CD14-positive monocyte (primary cell): ENCODE measurements at regions not wholly inside any gene's neighbourhood (a gene's known extent, or its start where the extent isn't known, plus 50 kb on each side); places are given as distances from the start of the nearest gene placed in this dataset.

Experiments
- DNase-seq, 3 donors: peaks; one replicate each; pipeline ENCODE4 v3.0.0-alpha.2; 2011 to 2022
- H2AFZ ChIP-seq: 2 replicates; pipeline ENCODE4 v1.6.0; 2012; ENCODE audit warnings: mild to moderate bottlenecking, low read depth, low read length, inconsistent platforms; ENCODE audit not compliant: insufficient read depth, poor library complexity, severe bottlenecking
- H3K27ac ChIP-seq, 2 donors: 1 replicate in 1 of 2; 2 replicates in 1 of 2; pipeline ENCODE4 v1.5.1; 2012 to 2013; ENCODE audit warnings: low read length in 2 of 2, control low read depth in 1 of 2, inconsistent platforms in 1 of 2, low read depth in 1 of 2, mild to moderate bottlenecking in 1 of 2
- H3K27me3 ChIP-seq, 2 donors: one replicate each; pipeline versions ENCODE4 v1.6.0 to v1.6.1; 2011 to 2013; ENCODE audit warnings: low read length in 2 of 2; ENCODE audit not compliant: control insufficient read depth in 2 of 2, insufficient read depth in 2 of 2
- H3K36me3 ChIP-seq, 2 donors: replicated peaks in 1 of 2; 1 replicate in 1 of 2; 2 replicates in 1 of 2; pipeline versions ENCODE4 v1.5.1 to v1.6.1; 2012 to 2013; ENCODE audit warnings: low read length in 2 of 2, control low read depth in 1 of 2, inconsistent platforms in 1 of 2, mild to moderate bottlenecking in 1 of 2; ENCODE audit not compliant: insufficient read depth in 2 of 2, control insufficient read depth in 1 of 2
- H3K4me1 ChIP-seq, 2 donors: 1 replicate in 1 of 2; 2 replicates in 1 of 2; pipeline versions ENCODE4 v1.5.1 to v1.6.1; 2012 to 2013; ENCODE audit warnings: low read length in 2 of 2, control low read depth in 1 of 2, inconsistent platforms in 1 of 2, mild to moderate bottlenecking in 1 of 2, moderate library complexity in 1 of 2; ENCODE audit not compliant: insufficient read depth in 2 of 2, control insufficient read depth in 1 of 2
- H3K4me2 ChIP-seq: replicated peaks from 2 replicates; pipeline ENCODE3; 2012; ENCODE audit warnings: low read length, moderate library complexity, mild to moderate bottlenecking; ENCODE audit not compliant: poor library complexity, severe bottlenecking; ENCODE audit errors: extremely low read depth
- H3K4me3 ChIP-seq, 3 experiments: fragments of 200-600 bp in 1 of 3; sonication (generic) in 1 of 3; replicated peaks in 1 of 3; 1 replicate in 2 of 3; 2 replicates in 1 of 3; pipeline ENCODE4 v1.5.1; 2011 to 2013; ENCODE audit warnings: low read length in 3 of 3, mild to moderate bottlenecking in 3 of 3, control low read depth in 2 of 3, low read depth in 2 of 3, inconsistent platforms in 1 of 3, moderate library complexity in 1 of 3
- H3K79me2 ChIP-seq: 2 replicates; pipeline ENCODE4 v1.6.0; 2012; ENCODE audit warnings: mild to moderate bottlenecking, control low read depth, inconsistent platforms, low read length, moderate library complexity; ENCODE audit not compliant: insufficient read depth
- H3K9ac ChIP-seq: 2 replicates; pipeline ENCODE4 v1.6.0; 2017; ENCODE audit warnings: low read length, mild to moderate bottlenecking; ENCODE audit not compliant: insufficient read depth, poor library complexity, severe bottlenecking
- H3K9me3 ChIP-seq, 2 donors: replicated peaks in 1 of 2; 1 replicate in 1 of 2; 2 replicates in 1 of 2; pipeline versions ENCODE4 v1.5.1 to v1.6.1; 2012 to 2013; ENCODE audit warnings: low read length in 2 of 2, control low read depth in 1 of 2; ENCODE audit not compliant: control insufficient read depth in 1 of 2, insufficient read depth in 1 of 2
- H4K20me1 ChIP-seq: 2 replicates; pipeline ENCODE4 v1.6.0; 2012; ENCODE audit warnings: mild to moderate bottlenecking, low read length, control low read depth, moderate library complexity; ENCODE audit not compliant: insufficient read depth
- H3K27ac Mint-ChIP-seq, 7 donors: one replicate each; pipeline ENCODE4 v1.8.0; 2020; ENCODE audit warnings: mild to moderate bottlenecking in 7 of 7, mixed read lengths in 7 of 7, moderate library complexity in 6 of 7, inconsistent platforms in 2 of 7
- H3K27me3 Mint-ChIP-seq, 3 donors: one replicate each; pipeline ENCODE4 v1.8.0; 2021 to 2022; ENCODE audit warnings: low read depth in 3 of 3, mild to moderate bottlenecking in 3 of 3, mixed read lengths in 3 of 3, moderate library complexity in 3 of 3, inconsistent platforms in 1 of 3
- H3K36me3 Mint-ChIP-seq, 2 donors: one replicate each; pipeline ENCODE4 v1.8.0; 2020; ENCODE audit warnings: mixed read lengths in 2 of 2, inconsistent platforms in 1 of 2, mild to moderate bottlenecking in 1 of 2
- H3K4me1 Mint-ChIP-seq: one replicate; pipeline ENCODE4 v1.8.0; 2020; ENCODE audit warnings: mild to moderate bottlenecking, mixed read lengths
- H3K4me3 Mint-ChIP-seq, 2 donors: one replicate each; pipeline ENCODE4 v1.8.0; 2020; ENCODE audit warnings: mild to moderate bottlenecking in 2 of 2, mixed read lengths in 2 of 2, moderate library complexity in 1 of 2
- H3K9me3 Mint-ChIP-seq, 7 donors: one replicate each; pipeline ENCODE4 v1.8.0; 2020 to 2022; ENCODE audit warnings: mixed read lengths in 7 of 7, mild to moderate bottlenecking in 6 of 7, moderate library complexity in 6 of 7, inconsistent platforms in 2 of 7
- WGBS: methylation state at CpG from one replicate; pipeline ENCODE4 v1.1.5; 2013; ENCODE audit warnings: missing lambda C conversion rate; ENCODE audit not compliant: insufficient coverage; 5-methylcytosine and 5-hydroxymethylcytosine counted together
- intact Hi-C, 2 donors: fragments of 100-400 bp; cut with micrococcal nuclease; formaldehyde crosslinking; loops; one replicate each; pipeline versions ENCODE4 v1.15.0 to v1.15.1; 2023
- TF ChIP-seq, protein P1 (sequence below): fragments of 200-600 bp; IDR thresholded peaks from one replicate; pipeline ENCODE4 v1.8.0; 2022; ENCODE audit warnings: antibody characterized with exemption, mild to moderate bottlenecking

GRCh38 chr15:95737060-95737459 lies 593.4 kb upstream of the NR2F2 start:
- Histone ChIP-seq H3K9me3 (peaks cover 0 to 3% of the 10 kb centered on the region in 2 donors), H3K79me2 (no peaks in the 10 kb centered on the region), H3K27me3 (no peaks in the 10 kb centered on the region), H3K36me3 (no peaks in the 10 kb centered on the region), H3K4me2 (no peak overlapping the region), H4K20me1 (no peaks in the 10 kb centered on the region), H3K4me1 (no peaks in the 10 kb centered on the region), H2AFZ (no peak overlapping the region), H3K27ac (no peak overlapping the region), H3K4me3 (no peak overlapping the region), H3K9ac (no peak overlapping the region)
- 86% methylated on average over 1 of the region's 3 CpGs for WGBS
- Mint-ChIP-seq H3K4me3 (no peak overlapping the region), H3K27ac (no peak overlapping the region), H3K9me3 (peaks cover 1 to 11% (median 8%) of the 10 kb centered on the region in 7 donors), H3K4me1 (no peaks in the 10 kb centered on the region), H3K27me3 (peaks cover 0 to 2% (median 0%) of the 10 kb centered on the region in 3 donors), H3K36me3 (no peaks in the 10 kb centered on the region)
- intact Hi-C loops = no loop called here
- no peak for DNase-seq
- TF ChIP-seq, protein P1, sequence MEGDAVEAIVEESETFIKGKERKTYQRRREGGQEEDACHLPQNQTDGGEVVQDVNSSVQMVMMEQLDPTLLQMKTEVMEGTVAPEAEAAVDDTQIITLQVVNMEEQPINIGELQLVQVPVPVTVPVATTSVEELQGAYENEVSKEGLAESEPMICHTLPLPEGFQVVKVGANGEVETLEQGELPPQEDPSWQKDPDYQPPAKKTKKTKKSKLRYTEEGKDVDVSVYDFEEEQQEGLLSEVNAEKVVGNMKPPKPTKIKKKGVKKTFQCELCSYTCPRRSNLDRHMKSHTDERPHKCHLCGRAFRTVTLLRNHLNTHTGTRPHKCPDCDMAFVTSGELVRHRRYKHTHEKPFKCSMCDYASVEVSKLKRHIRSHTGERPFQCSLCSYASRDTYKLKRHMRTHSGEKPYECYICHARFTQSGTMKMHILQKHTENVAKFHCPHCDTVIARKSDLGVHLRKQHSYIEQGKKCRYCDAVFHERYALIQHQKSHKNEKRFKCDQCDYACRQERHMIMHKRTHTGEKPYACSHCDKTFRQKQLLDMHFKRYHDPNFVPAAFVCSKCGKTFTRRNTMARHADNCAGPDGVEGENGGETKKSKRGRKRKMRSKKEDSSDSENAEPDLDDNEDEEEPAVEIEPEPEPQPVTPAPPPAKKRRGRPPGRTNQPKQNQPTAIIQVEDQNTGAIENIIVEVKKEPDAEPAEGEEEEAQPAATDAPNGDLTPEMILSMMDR = no peak

- peaks cover 0 to 3% of the 10 kb centered on the region in 2 donors for H3K9me3 ChIP-seq
- DNase-seq = no peak
- no peak overlapping the region for H2AFZ ChIP-seq
- Mint-ChIP-seq H3K27ac (no peak overlapping the region), H3K4me1 (no peaks in the 10 kb centered on the region), H3K36me3 (no peaks in the 10 kb centered on the region), H3K4me3 (no peak overlapping the region), H3K9me3 (peaks cover 2 to 15% (median 10%) of the 10 kb centered on the region in 7 donors), H3K27me3 (peaks cover 0 to 1% (median 0%) of the 10 kb centered on the region in 3 donors)
- TF ChIP-seq, protein P1 = no peak
- H3K4me1 ChIP-seq = no peaks in the 10 kb centered on the region
- no peak overlapping the region for H3K4me3 ChIP-seq
- H3K36me3 ChIP-seq = no peaks in the 10 kb centered on the region
- H4K20me1 ChIP-seq = no peaks in the 10 kb centered on the region
- 100% methylated on average over 3 of the region's 5 CpGs for WGBS
- H3K27me3 ChIP-seq = no peaks in the 10 kb centered on the region
- intact Hi-C loops = no loop called here
- no peak overlapping the region for H3K4me2 ChIP-seq
- H3K27ac ChIP-seq = no peak overlapping the region
- H3K9ac ChIP-seq = no peak overlapping the region
- H3K79me2 ChIP-seq = no peaks in the 10 kb centered on the region
Observed at GRCh38 chr15:95739131-95739530, 591.4 kb upstream of the NR2F2 start.
